ENCODE measurements at regions not wholly inside any gene's neighbourhood (a gene's known extent, or its start where the extent isn't known, plus 50 kb on each side); places are given as distances from the start of the nearest gene placed in this dataset.

DNA sequence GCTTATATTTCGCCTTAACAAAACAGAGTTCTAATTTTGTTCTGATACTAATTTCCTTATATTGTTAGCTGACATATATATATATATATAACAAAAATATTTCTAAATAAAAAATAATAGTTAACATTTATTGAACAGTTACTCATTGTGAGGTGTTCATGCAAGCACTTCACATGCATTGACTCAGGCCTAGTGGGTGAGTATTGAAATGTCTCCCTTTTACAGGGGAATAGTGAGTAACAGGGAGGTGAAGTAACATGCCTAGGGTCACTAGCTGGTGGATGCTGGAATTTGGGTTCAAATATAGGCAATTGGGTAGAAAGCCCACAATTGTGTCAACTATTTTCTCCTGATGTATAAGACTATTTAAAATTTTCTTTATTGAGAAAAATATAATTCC is 102.6 kb upstream of the ZPLD1 start:
- Histone ChIP-seq H3K27ac (no peak overlapping the region), H3K9me3 (no peaks in the 10 kb centered on the region), H3K36me3 (no peaks in the 10 kb centered on the region), H3K4me3 (no peak overlapping the region), H3K4me1 (no peaks in the 10 kb centered on the region), H3K27me3 (no peaks in the 10 kb centered on the region)
- intact Hi-C loops (cut with DNase I): no loop called here
- TF ChIP-seq, protein P1, sequence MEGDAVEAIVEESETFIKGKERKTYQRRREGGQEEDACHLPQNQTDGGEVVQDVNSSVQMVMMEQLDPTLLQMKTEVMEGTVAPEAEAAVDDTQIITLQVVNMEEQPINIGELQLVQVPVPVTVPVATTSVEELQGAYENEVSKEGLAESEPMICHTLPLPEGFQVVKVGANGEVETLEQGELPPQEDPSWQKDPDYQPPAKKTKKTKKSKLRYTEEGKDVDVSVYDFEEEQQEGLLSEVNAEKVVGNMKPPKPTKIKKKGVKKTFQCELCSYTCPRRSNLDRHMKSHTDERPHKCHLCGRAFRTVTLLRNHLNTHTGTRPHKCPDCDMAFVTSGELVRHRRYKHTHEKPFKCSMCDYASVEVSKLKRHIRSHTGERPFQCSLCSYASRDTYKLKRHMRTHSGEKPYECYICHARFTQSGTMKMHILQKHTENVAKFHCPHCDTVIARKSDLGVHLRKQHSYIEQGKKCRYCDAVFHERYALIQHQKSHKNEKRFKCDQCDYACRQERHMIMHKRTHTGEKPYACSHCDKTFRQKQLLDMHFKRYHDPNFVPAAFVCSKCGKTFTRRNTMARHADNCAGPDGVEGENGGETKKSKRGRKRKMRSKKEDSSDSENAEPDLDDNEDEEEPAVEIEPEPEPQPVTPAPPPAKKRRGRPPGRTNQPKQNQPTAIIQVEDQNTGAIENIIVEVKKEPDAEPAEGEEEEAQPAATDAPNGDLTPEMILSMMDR (IDR thresholded peaks at IDR 0.05): no peak
- TF ChIP-seq POLR2A (IDR thresholded peaks at IDR 0.05): no peak
- DNase-seq (no peak), ATAC-seq (no peak)
- 53% methylated on average over 1 of the region's 1 CpG for WGBS (ENCODE audit: insufficient coverage, low coverage, low lambda C conversion rate, missing lambda C conversion rate)

GRCh38 chr3:102332934-102333333 is 101.9 kb upstream of the ZPLD1 start:
- H3K4me3 ChIP-seq: no peak overlapping the region
- H3K9me3 ChIP-seq: no peaks in the 10 kb centered on the region
- H3K4me1 ChIP-seq: no peaks in the 10 kb centered on the region
- no peak overlapping the region for H3K27ac ChIP-seq
- no peak for TF ChIP-seq POLR2A (IDR thresholded peaks at IDR 0.05)
- TF ChIP-seq, protein P1 (IDR thresholded peaks at IDR 0.05): no peak
- intact Hi-C loops (cut with DNase I): no loop called here
- H3K27me3 ChIP-seq: no peaks in the 10 kb centered on the region
- no peaks in the 10 kb centered on the region for H3K36me3 ChIP-seq
- DNase-seq: no peak
- ATAC-seq: no peak

DNA sequence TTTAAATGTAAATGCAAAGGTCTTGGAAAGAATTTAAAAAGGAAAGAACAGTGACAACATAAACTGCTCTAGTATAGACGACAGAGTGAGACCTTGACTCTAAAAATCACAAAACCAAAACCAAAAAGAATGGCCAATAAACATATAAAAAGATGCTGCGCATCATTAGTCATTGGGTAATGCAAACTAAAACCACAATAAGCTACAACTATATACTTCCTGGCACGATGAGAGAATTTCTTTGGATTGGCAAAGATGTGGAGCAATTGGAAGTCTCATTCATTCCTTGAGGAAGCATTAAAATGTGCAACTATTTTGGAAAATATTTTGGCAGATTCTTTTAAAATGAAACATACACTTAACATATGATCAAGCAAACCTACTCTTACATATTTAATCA is 98.7 kb upstream of the ZPLD1 start:
- no peak for DNase-seq
- no peaks in the 10 kb centered on the region for H3K9me3 ChIP-seq
- H3K27me3 ChIP-seq: no peaks in the 10 kb centered on the region
- no peaks in the 10 kb centered on the region for H3K4me1 ChIP-seq
- no peak for ATAC-seq
- intact Hi-C loops (cut with DNase I): no loop called here
- TF ChIP-seq, protein P1 (IDR thresholded peaks at IDR 0.05): no peak
- TF ChIP-seq POLR2A (IDR thresholded peaks at IDR 0.05): no peak
- WGBS (ENCODE audit: insufficient coverage, low coverage, low lambda C conversion rate, missing lambda C conversion rate): 43% methylated on average over 3 of the region's 3 CpGs
- no peaks in the 10 kb centered on the region for H3K36me3 ChIP-seq
- H3K4me3 ChIP-seq: no peak overlapping the region
- no peak overlapping the region for H3K27ac ChIP-seq

DNA sequence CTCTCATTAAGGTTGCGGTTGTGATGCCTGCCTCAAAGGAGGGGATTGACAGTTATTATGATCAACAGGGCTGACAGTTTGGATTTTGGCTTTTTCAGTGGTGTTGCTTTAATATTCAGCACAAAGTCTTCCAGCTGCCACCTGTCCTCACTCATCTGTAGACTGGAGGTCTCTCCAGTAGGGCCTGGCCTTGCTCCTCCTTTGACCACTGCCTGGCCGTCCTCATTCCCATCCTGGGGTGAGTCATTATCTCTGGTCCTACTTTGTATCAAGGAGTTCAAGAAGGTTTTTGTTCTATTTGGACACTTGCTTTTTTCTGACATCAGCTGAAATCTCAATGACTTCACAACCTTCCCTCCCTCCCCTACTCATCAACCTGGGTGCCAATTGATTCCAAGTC is 95.1 kb upstream of the ZPLD1 start:
- Histone ChIP-seq H3K27ac (no peak overlapping the region), H3K36me3 (no peaks in the 10 kb centered on the region), H3K9me3 (no peaks in the 10 kb centered on the region), H3K4me3 (no peak overlapping the region), H3K27me3 (no peaks in the 10 kb centered on the region), H3K4me1 (no peaks in the 10 kb centered on the region)
- ATAC-seq (no peak), DNase-seq (no peak)
- WGBS (ENCODE audit: insufficient coverage, low coverage, low lambda C conversion rate, missing lambda C conversion rate): 45% methylated on average over 2 of the region's 2 CpGs
- intact Hi-C loops (cut with DNase I): no loop called here
- no peak for TF ChIP-seq POLR2A (IDR thresholded peaks at IDR 0.05)
- TF ChIP-seq, protein P1 (IDR thresholded peaks at IDR 0.05): no peak

DNA sequence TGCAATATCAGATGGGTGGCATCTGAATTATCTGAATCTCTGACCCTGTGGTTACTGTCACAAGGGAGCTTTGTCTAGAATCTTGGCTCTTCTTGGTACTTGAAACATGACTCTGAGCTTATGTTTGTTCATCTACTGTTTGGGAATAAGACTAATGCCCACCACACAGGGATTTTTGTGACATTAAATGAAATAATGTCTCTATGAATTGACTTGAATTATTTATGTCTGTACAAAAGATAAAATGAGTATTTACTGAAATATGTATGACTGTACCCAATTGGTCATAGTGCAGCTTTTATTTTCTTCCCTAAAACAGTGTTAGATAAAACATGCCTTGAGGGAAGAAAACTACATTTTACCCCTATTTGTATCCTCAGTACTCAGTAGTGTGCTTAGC is 87.9 kb upstream of the ZPLD1 start:
- H3K36me3 ChIP-seq: no peaks in the 10 kb centered on the region
- DNase-seq (no peak), ATAC-seq (no peak)
- H3K9me3 ChIP-seq: no peaks in the 10 kb centered on the region
- no peak for TF ChIP-seq POLR2A (IDR thresholded peaks at IDR 0.05)
- TF ChIP-seq, protein P1 (IDR thresholded peaks at IDR 0.05): no peak
- intact Hi-C loops (cut with DNase I): no loop called here
- H3K27ac ChIP-seq: no peak overlapping the region
- H3K27me3 ChIP-seq: no peaks in the 10 kb centered on the region
- H3K4me3 ChIP-seq: no peak overlapping the region
- no peaks in the 10 kb centered on the region for H3K4me1 ChIP-seq

All from right lobe of liver (tissue), 6 donors.